Left ventricle myocardium superior (tissue), 1 donor: ENCODE measurements at regions not wholly inside any gene's neighbourhood (a gene's known extent, or its start where the extent isn't known, plus 50 kb on each side); places are given as distances from the start of the nearest gene placed in this dataset.
A peak's percentile ranks its signal among the peaks of the same experiment; 100 is the strongest.

Experiments
- ATAC-seq: fragments of 200-7000 bp; cut with Tn5 transposase; one replicate; pipeline ENCODE4 v1.9.1; 2020; ENCODE audit warnings: mild to moderate bottlenecking, moderate library complexity
- DNase-seq: peaks from one replicate; pipeline ENCODE4 v3.0.0-alpha.2; 2020
- intact Hi-C: fragments of 100-400 bp; cut with micrococcal nuclease; formaldehyde crosslinking; loops from one replicate; pipeline ENCODE4 v1.11.0; 2022
- donor health status: DM: no; HTN: yes; CAD: no; lungs with severe emphysema.

- intact Hi-C loops = loop anchor here (10.0 kb wide), 1 partner anchor 84 kb away; no protein-coding TSS in a partner anchor
- no peak for ATAC-seq
- DNase-seq = no peak
Measured at GRCh38 chr12:46468813-46469212, 96.2 kb upstream of the SLC38A2 start.

- intact Hi-C loops = loop anchor here (10.0 kb wide), 1 partner anchor 83 kb away; no protein-coding TSS in a partner anchor
- ATAC-seq = peak; percentile 94
- DNase-seq = peak; percentile 53
Measured at GRCh38 chr12:46468160-46468559, 95.6 kb upstream of the SLC38A2 start.

GRCh38 chr12:46465307-46465706, 92.7 kb upstream of the SLC38A2 start:
- intact Hi-C loops = loop anchor here (10.0 kb wide), 1 partner anchor 81 kb away; no protein-coding TSS in a partner anchor
- no peak for ATAC-seq
- DNase-seq = no peak

- intact Hi-C loops = loop anchor here (10.0 kb wide), 1 partner anchor 80 kb away; no protein-coding TSS in a partner anchor
- DNase-seq = no peak
- no peak for ATAC-seq
Measured at GRCh38 chr12:46464863-46465262, 92.3 kb upstream of the SLC38A2 start.

GRCh38 chr12:46462641-46463355, 90.2 kb upstream of the SLC38A2 start:
- DNase-seq = no peak
- ATAC-seq = no peak
- intact Hi-C loops = loop anchor here (10.0 kb wide), 1 partner anchor 78 kb away; no protein-coding TSS in a partner anchor

GRCh38 chr12:46461907-46462640, 89.5 kb upstream of the SLC38A2 start:
- intact Hi-C loops = loop anchor here (10.0 kb wide), 1 partner anchor 77 kb away; no protein-coding TSS in a partner anchor
- no peak for DNase-seq
- ATAC-seq = peak; percentile 49

GRCh38 chr12:46461459-46461858, 88.9 kb upstream of the SLC38A2 start:
- peak; percentile 64 for ATAC-seq
- intact Hi-C loops = loop anchor here (10.0 kb wide), 1 partner anchor 77 kb away; no protein-coding TSS in a partner anchor
- DNase-seq = peak; percentile 48

GRCh38 chr12:46460682-46461210, 88.2 kb upstream of the SLC38A2 start:
- ATAC-seq (peak; percentile 33), DNase-seq (no peak)
- intact Hi-C loops = loop anchor here (10.0 kb wide), 1 partner anchor 76 kb away; no protein-coding TSS in a partner anchor

- DNase-seq (no peak), ATAC-seq (peak; percentile 23)
- intact Hi-C loops = loop anchor here (10.0 kb wide), 1 partner anchor 75 kb away; no protein-coding TSS in a partner anchor
Measured at GRCh38 chr12:46459861-46460545, 87.4 kb upstream of the SLC38A2 start.

GRCh38 chr12:46459111-46459510, 86.5 kb upstream of the SLC38A2 start:
- ATAC-seq (no peak), DNase-seq (no peak)
- intact Hi-C loops = no loop called here

- ATAC-seq (no peak), DNase-seq (no peak)
- intact Hi-C loops = no loop called here
Measured at GRCh38 chr12:46458500-46459102, 86.0 kb upstream of the SLC38A2 start.

- intact Hi-C loops = no loop called here
- DNase-seq (no peak), ATAC-seq (no peak)
Measured at GRCh38 chr12:46457958-46458357, 85.4 kb upstream of the SLC38A2 start.

GRCh38 chr12:46456356-46457334, 84.1 kb upstream of the SLC38A2 start:
- intact Hi-C loops = no loop called here

GRCh38 chr12:46455648-46456352, 83.2 kb upstream of the SLC38A2 start:
- no peak for ATAC-seq
- intact Hi-C loops = no loop called here

More at GRCh38 chr12:46456356-46457334, 84.1 kb upstream of the SLC38A2 start:
- DNase-seq (no peak), ATAC-seq (no peak)

GRCh38 chr12:46454981-46455380, 82.4 kb upstream of the SLC38A2 start:
- no peak for ATAC-seq
- intact Hi-C loops = no loop called here

More at GRCh38 chr12:46455648-46456352, 83.2 kb upstream of the SLC38A2 start:
- DNase-seq = no peak

GRCh38 chr12:46453428-46453827, 80.9 kb upstream of the SLC38A2 start:
- DNase-seq = no peak
- intact Hi-C loops = no loop called here
- no peak for ATAC-seq

More at GRCh38 chr12:46454981-46455380, 82.4 kb upstream of the SLC38A2 start:
- no peak for DNase-seq

GRCh38 chr12:46452776-46453175, 80.2 kb upstream of the SLC38A2 start:
- ATAC-seq (no peak), DNase-seq (no peak)
- intact Hi-C loops = no loop called here
